SU-DHL-6 (cell line): ENCODE measurements at regions not wholly inside any gene's neighbourhood (a gene's known extent, or its start where the extent isn't known, plus 50 kb on each side); places are given as distances from the start of the nearest gene placed in this dataset.

Experiments
- CTCF ChIP-seq: fragments of 200-600 bp; sonication (generic); IDR thresholded peaks from one replicate; pipeline ENCODE4 v1.5.1; 2017; ENCODE audit warnings: antibody characterized with exemption, mild to moderate bottlenecking, low read length, moderate library complexity; ENCODE audit not compliant: insufficient read depth, poor library complexity, severe bottlenecking
- EZH2phosphoT487 ChIP-seq: fragments of 200-600 bp; sonication (generic), shearing (Covaris generic); conservative IDR thresholded peaks from 2 replicates; pipeline ENCODE4 v1.6.1; 2018; ENCODE audit warnings: mild to moderate bottlenecking, antibody characterized with exemption, low read length, moderate library complexity, mixed read lengths

GRCh38 chr9:107905308-107906020, 415.9 kb upstream of the KLF4 start:
- no peak for TF ChIP-seq CTCF
- TF ChIP-seq EZH2phosphoT487, result no peak
